Activated B cell treated with CpG ODN at 0.5 μM for 24 hours (primary cell): ENCODE measurements at regions not wholly inside any gene's neighbourhood (a gene's known extent, or its start where the extent isn't known, plus 50 kb on each side); places are given as distances from the start of the nearest gene placed in this dataset.

ENCODE experiments used
- ATAC-seq: fragments of 200-7000 bp; cut with Tn5 transposase; one replicate; pipeline ENCODE4 v1.10.0; 2021; ENCODE audit warnings: low read depth, mild to moderate bottlenecking, moderate library complexity
- CTCF ChIA-PET: fragments of 350-600 bp; sonication (Branson Sonifier 250); formaldehyde crosslinking; loops from one replicate; lab custom pipeline; 2021; ENCODE audit warnings: antibody characterized with exemption; lab: Charles Lee
- POLR2A ChIA-PET: fragments of 350-600 bp; sonication (Branson Sonifier 250); formaldehyde crosslinking; loops from one replicate; lab custom pipeline; 2021; ENCODE audit warnings: antibody characterized with exemption; lab: Charles Lee
- DNase-seq: peaks from one replicate; pipeline ENCODE4 v3.0.0; 2022
- H3K27ac Mint-ChIP-seq: one replicate; pipeline ENCODE4 v1.8.0; 2020; ENCODE audit warnings: mixed read lengths
- H3K27me3 Mint-ChIP-seq: one replicate; pipeline ENCODE4 v1.8.0; 2021; ENCODE audit warnings: mixed read lengths
- H3K36me3 Mint-ChIP-seq: one replicate; pipeline ENCODE4 v1.8.0; 2021; ENCODE audit warnings: low read depth, mixed read lengths
- H3K4me1 Mint-ChIP-seq: one replicate; pipeline ENCODE4 v1.8.0; 2021; ENCODE audit warnings: mixed read lengths
- H3K4me3 Mint-ChIP-seq: one replicate; pipeline ENCODE4 v1.8.0; 2020; ENCODE audit warnings: mild to moderate bottlenecking, mixed read lengths
- H3K9me3 Mint-ChIP-seq: one replicate; pipeline ENCODE4 v1.8.0; 2020; ENCODE audit warnings: mixed read lengths
- intact Hi-C: fragments of 100-400 bp; cut with micrococcal nuclease; formaldehyde crosslinking; loops from one replicate; pipeline ENCODE4 v1.15.1; 2024
- TF ChIP-seq, protein P1 (sequence below): fragments of 200-600 bp; IDR thresholded peaks from one replicate; pipeline ENCODE4 v1.8.0; 2022; ENCODE audit warnings: antibody characterized with exemption, mild to moderate bottlenecking

DNA sequence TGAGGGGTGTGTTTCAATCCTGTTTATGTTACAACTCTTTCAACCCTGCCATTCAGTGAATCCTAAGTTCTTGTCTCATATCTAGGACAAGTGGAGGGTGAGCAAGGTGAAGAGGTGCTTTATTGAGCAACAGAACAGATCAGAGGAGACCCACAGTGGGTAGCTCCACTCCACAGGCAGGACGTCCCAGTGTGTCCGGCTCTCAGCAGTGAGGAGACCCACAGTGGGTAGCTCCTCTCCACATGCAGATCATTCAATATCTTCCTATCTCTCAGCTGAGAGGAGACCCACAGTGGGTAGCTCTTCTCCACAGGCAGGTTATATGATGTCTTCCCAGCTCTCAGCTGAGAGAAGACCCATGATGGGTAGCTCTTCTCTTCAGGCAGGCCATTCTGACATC lies 556.7 kb downstream of the SI start:
- TF ChIP-seq, protein P1, sequence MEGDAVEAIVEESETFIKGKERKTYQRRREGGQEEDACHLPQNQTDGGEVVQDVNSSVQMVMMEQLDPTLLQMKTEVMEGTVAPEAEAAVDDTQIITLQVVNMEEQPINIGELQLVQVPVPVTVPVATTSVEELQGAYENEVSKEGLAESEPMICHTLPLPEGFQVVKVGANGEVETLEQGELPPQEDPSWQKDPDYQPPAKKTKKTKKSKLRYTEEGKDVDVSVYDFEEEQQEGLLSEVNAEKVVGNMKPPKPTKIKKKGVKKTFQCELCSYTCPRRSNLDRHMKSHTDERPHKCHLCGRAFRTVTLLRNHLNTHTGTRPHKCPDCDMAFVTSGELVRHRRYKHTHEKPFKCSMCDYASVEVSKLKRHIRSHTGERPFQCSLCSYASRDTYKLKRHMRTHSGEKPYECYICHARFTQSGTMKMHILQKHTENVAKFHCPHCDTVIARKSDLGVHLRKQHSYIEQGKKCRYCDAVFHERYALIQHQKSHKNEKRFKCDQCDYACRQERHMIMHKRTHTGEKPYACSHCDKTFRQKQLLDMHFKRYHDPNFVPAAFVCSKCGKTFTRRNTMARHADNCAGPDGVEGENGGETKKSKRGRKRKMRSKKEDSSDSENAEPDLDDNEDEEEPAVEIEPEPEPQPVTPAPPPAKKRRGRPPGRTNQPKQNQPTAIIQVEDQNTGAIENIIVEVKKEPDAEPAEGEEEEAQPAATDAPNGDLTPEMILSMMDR = no peak
- Mint-ChIP-seq H3K4me1 (no peaks in the 10 kb centered on the region), H3K27me3 (no peaks in the 10 kb centered on the region), H3K36me3 (no peaks in the 10 kb centered on the region), H3K4me3 (no peak overlapping the region), H3K9me3 (peaks cover 4% of the 10 kb centered on the region), H3K27ac (no peak overlapping the region)
- no peak for ATAC-seq
- DNase-seq = no peak
- ChIA-PET POLR2A (no interaction called here), CTCF (no interaction called here)
- intact Hi-C loops = no loop called here

- peaks cover 4% of the 10 kb centered on the region for H3K9me3 Mint-ChIP-seq
- TF ChIP-seq, protein P1 = no peak
- POLR2A ChIA-PET = no interaction called here
- H3K36me3 Mint-ChIP-seq = no peaks in the 10 kb centered on the region
- H3K4me1 Mint-ChIP-seq = no peaks in the 10 kb centered on the region
- CTCF ChIA-PET = no interaction called here
- H3K27ac Mint-ChIP-seq = no peak overlapping the region
- DNase-seq (no peak), ATAC-seq (no peak)
- no peaks in the 10 kb centered on the region for H3K27me3 Mint-ChIP-seq
- no peak overlapping the region for H3K4me3 Mint-ChIP-seq
- intact Hi-C loops = no loop called here
These were observed 557.2 kb downstream of the SI start for GRCh38 chr3:164521139-164521538.

DNA sequence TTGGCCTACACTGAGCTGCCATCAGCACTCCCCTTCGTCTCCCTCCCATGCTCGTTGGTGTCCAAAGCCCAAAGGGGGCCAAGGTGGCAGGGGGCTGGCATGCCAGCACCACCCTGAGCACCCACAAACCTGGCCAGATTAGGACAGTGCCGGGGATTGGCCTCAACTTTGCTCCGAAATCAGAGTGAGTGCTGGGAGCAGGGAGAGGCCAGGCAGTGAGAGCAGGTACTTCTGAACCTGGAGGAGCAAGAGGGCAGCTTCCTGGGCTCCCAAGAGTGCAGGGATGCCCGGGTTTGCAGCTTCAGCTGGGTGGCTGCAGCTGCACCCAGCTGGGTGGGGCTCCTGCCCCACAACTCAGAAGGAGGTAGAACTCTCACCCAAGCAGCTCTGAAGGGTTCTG lies 563.0 kb downstream of the SI start:
- CTCF ChIA-PET = no interaction called here
- POLR2A ChIA-PET = no interaction called here
- peaks cover 3% of the 10 kb centered on the region for H3K9me3 Mint-ChIP-seq
- H3K27me3 Mint-ChIP-seq = no peaks in the 10 kb centered on the region
- DNase-seq (no peak), ATAC-seq (no peak)
- no peaks in the 10 kb centered on the region for H3K36me3 Mint-ChIP-seq
- intact Hi-C loops = no loop called here
- TF ChIP-seq, protein P1 = no peak
- H3K27ac Mint-ChIP-seq = no peak overlapping the region
- H3K4me3 Mint-ChIP-seq = no peak overlapping the region
- H3K4me1 Mint-ChIP-seq = no peaks in the 10 kb centered on the region

DNA sequence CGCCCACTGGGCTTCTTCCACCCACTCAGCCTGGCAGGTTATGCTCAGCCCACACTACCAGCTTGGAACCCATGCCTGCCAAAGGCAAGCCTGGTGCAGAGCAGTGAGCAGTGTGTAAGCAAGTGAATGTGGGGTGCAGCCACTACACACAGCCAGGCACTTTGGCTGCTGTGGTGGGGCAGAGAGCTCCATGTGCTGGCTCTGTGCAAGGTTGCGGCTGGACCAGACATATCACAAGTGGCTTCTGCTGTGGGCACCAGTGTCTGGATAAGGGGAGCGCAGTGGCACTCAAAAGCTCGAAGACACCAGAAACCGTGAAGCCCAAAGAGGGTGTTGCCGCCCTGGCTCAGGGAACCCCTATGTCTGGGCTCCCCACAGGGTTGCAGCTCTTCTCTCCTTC lies 563.7 kb downstream of the SI start:
- intact Hi-C loops = no loop called here
- no peaks in the 10 kb centered on the region for H3K36me3 Mint-ChIP-seq
- TF ChIP-seq, protein P1 = no peak
- no peaks in the 10 kb centered on the region for H3K4me1 Mint-ChIP-seq
- no peaks in the 10 kb centered on the region for H3K27me3 Mint-ChIP-seq
- CTCF ChIA-PET = no interaction called here
- H3K27ac Mint-ChIP-seq = no peak overlapping the region
- DNase-seq = no peak
- H3K4me3 Mint-ChIP-seq = no peak overlapping the region
- POLR2A ChIA-PET = no interaction called here
- peaks cover 2% of the 10 kb centered on the region for H3K9me3 Mint-ChIP-seq
- ATAC-seq = no peak

DNA sequence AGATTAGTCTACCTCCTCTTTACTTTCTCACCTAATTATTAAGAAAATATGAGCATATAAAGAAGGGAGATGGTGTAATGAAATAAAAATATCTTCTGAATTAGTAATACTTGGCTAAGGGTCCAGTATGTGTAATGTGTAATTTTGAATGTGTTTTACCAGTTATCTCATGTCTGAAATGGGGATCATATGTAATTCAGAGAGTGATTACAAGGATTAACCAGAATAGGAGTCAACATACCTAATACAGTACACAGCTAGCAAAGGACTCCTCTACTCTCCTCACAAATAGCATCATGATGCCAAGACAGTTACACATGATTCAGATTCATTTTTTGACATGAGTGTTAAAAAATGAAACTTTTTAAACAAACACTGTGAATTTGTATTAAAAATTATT lies 570.4 kb downstream of the SI start:
- TF ChIP-seq, protein P1 = no peak
- no peaks in the 10 kb centered on the region for H3K9me3 Mint-ChIP-seq
- H3K27me3 Mint-ChIP-seq = no peaks in the 10 kb centered on the region
- H3K36me3 Mint-ChIP-seq = no peaks in the 10 kb centered on the region
- no peak for ATAC-seq
- H3K27ac Mint-ChIP-seq = no peak overlapping the region
- no peak overlapping the region for H3K4me3 Mint-ChIP-seq
- H3K4me1 Mint-ChIP-seq = no peaks in the 10 kb centered on the region
- no peak for DNase-seq
- ChIA-PET POLR2A (no interaction called here), CTCF (no interaction called here)
- intact Hi-C loops = no loop called here
